ENCODE measurements at regions not wholly inside any gene's neighbourhood (a gene's known extent, or its start where the extent isn't known, plus 50 kb on each side); places are given as distances from the start of the nearest gene placed in this dataset.

GRCh38 chr13:52961256-52961910, 67.2 kb upstream of the OLFM4 start:
- H3K79me2 ChIP-seq (ENCODE audit: control insufficient read depth, insufficient read depth, low read length), result no peaks in the 10 kb centered on the region
- FAIRE-seq, result no peak
- dilution Hi-C loops (cut with MboI; ENCODE audit: extremely low pct_ligation_motif_present, low sequenced_read_pairs), result no loop called here
- no peak overlapping the region for H3K4me2 ChIP-seq (ENCODE audit: insufficient read depth, low read length)
- no peak for TF ChIP-seq EZH2 (IDR thresholded peaks at IDR 0.05; ENCODE audit: borderline replicate concordance, low read depth, low read length, severe bottlenecking)
- TF ChIP-seq FOS (IDR thresholded peaks at IDR 0.05; ENCODE audit: borderline replicate concordance, insufficient read depth, low read length), result no peak
- TF ChIP-seq CTCF (IDR thresholded peaks at IDR 0.05; ENCODE audit: extremely low read depth in 1 of 2, insufficient read depth in 1 of 2, low read depth in 1 of 2, low read length in 2 of 2), result no peak
- TF ChIP-seq MYC (IDR thresholded peaks at IDR 0.05; ENCODE audit: low read depth, low read length), result no peak
- no peak for TF ChIP-seq JUN (IDR thresholded peaks at IDR 0.05; ENCODE audit: borderline replicate concordance, insufficient read depth, insufficient read length, low read depth)
- no peak for TF ChIP-seq MAX (IDR thresholded peaks at IDR 0.05; ENCODE audit: insufficient read depth, insufficient read length)
- TF ChIP-seq POLR2AphosphoS5 (IDR thresholded peaks at IDR 0.05; ENCODE audit: insufficient read depth, low read depth, low read length), result no peak
- no peak for TF ChIP-seq GATA2 (IDR thresholded peaks at IDR 0.05; ENCODE audit: insufficient read depth, insufficient read length, low read depth, low read length)
- TF ChIP-seq POLR2A (IDR thresholded peaks at IDR 0.05; ENCODE audit: low read depth, low read length), result no peak
- no peaks in the 10 kb centered on the region for H3K4me1 ChIP-seq (ENCODE audit: control insufficient read depth, extremely low read depth, insufficient read depth, low read length)
- no peaks in the 10 kb centered on the region for H3K9me1 ChIP-seq (replicated peaks; ENCODE audit: control insufficient read depth, extremely low read depth, insufficient read depth, low read length)
- ChIA-PET CTCF (no interaction called here), POLR2A (no interaction called here)
- H3K27me3 ChIP-seq (ENCODE audit: control insufficient read depth in 2 of 2, insufficient read depth in 2 of 2, low read length in 2 of 2), result no peaks in the 10 kb centered on the region
- H3K27ac ChIP-seq (ENCODE audit: insufficient read depth, low read depth, low read length), result no peak overlapping the region
- H4K20me1 ChIP-seq (replicated peaks; ENCODE audit: control insufficient read depth, extremely low read depth, insufficient read depth, low read length), result no peaks in the 10 kb centered on the region
- H3K4me3 ChIP-seq (replicated peaks in 1 of 3; ENCODE audit: insufficient read depth in 1 of 3, low read depth in 1 of 3, low read length in 3 of 3), result no peak overlapping the region
- H3K36me3 ChIP-seq (ENCODE audit: control insufficient read depth in 2 of 2, extremely low read depth in 1 of 2, insufficient read depth in 2 of 2, low read length in 2 of 2), result no peaks in the 10 kb centered on the region
- intact Hi-C loops (cut with micrococcal nuclease), result no loop called here
- no peak overlapping the region for H3K9ac ChIP-seq (replicated peaks; ENCODE audit: extremely low read depth, insufficient read depth, low read length)
- H3K9me3 ChIP-seq (replicated peaks; ENCODE audit: control insufficient read depth, insufficient read depth, low read length), result no peaks in the 10 kb centered on the region
- DNase-seq (ENCODE audit: low read depth, low spot score), result no peak
- no peak overlapping the region for H2AFZ ChIP-seq (ENCODE audit: low read depth, low read length)
- BruUV-seq (replicated peaks), result no TSS peak

All from endothelial cell of umbilical vein (primary cell).